NCI-H82 treated with DMSO at 0.1 percent for 48 hours (cell line): ENCODE measurements at regions not wholly inside any gene's neighbourhood (a gene's known extent, or its start where the extent isn't known, plus 50 kb on each side); places are given as distances from the start of the nearest gene placed in this dataset.

Experiments
- DNase-seq: peaks from one replicate; lab custom pipeline; 2025; ENCODE audit not compliant: unreplicated experiment; lab: John Stamatoyannopoulos, UW

GRCh38 chr2:48854681-48855080 is 99.2 kb upstream of the LHCGR start:
- no peak for DNase-seq

- no peak for DNase-seq
Measured at GRCh38 chr2:48852938-48853337, 97.4 kb upstream of the LHCGR start.

- no peak for DNase-seq
Measured at GRCh38 chr2:48851161-48851560, 95.6 kb upstream of the LHCGR start.

GRCh38 chr2:48849770-48850169 is 94.2 kb upstream of the LHCGR start:
- DNase-seq = no peak

- no peak for DNase-seq
Measured at GRCh38 chr2:48845684-48846083, 90.2 kb upstream of the LHCGR start.

GRCh38 chr2:48844417-48845155 is 89.1 kb upstream of the LHCGR start:
- no peak for DNase-seq

- no peak for DNase-seq
Measured at GRCh38 chr2:48841126-48841525, 85.6 kb upstream of the LHCGR start.

- no peak for DNase-seq
Measured at GRCh38 chr2:48838029-48838428, 82.5 kb upstream of the LHCGR start.

GRCh38 chr2:48829569-48829968 is 74.0 kb upstream of the LHCGR start:
- DNase-seq = no peak

- no peak for DNase-seq
Measured at GRCh38 chr2:48829036-48829435, 73.5 kb upstream of the LHCGR start.

GRCh38 chr2:48826986-48827385 is 71.5 kb upstream of the LHCGR start:
- no peak for DNase-seq

- no peak for DNase-seq
Measured at GRCh38 chr2:48824116-48824515, 68.6 kb upstream of the LHCGR start.

GRCh38 chr2:48819206-48819735 is 63.7 kb upstream of the LHCGR start:
- DNase-seq = no peak

GRCh38 chr2:48817355-48817754 is 61.8 kb upstream of the LHCGR start:
- DNase-seq = no peak

- DNase-seq = no peak
Measured at GRCh38 chr2:48812416-48812815, 56.9 kb upstream of the LHCGR start.

GRCh38 chr2:48808311-48808710 is 52.8 kb upstream of the LHCGR start:
- DNase-seq = no peak
